ENCODE measurements at regions not wholly inside any gene's neighbourhood (a gene's known extent, or its start where the extent isn't known, plus 50 kb on each side); places are given as distances from the start of the nearest gene placed in this dataset.

- ATAC-seq: no peak
- no peak for DNase-seq
- no peaks in the 10 kb centered on the region for H3K36me3 ChIP-seq
- intact Hi-C loops (cut with DNase I): no loop called here
- 47 to 61% methylated on average over 2 of the region's 2 CpGs for WGBS, 2 donors
- H3K27me3 ChIP-seq: no peaks in the 10 kb centered on the region
- no peaks in the 10 kb centered on the region for H3K9me3 ChIP-seq
- no peak for TF ChIP-seq CTCF (IDR thresholded peaks at IDR 0.05)
- FAIRE-seq: no peak
- H3K4me1 ChIP-seq: no peaks in the 10 kb centered on the region
- no peak overlapping the region for H3K27ac ChIP-seq
- H3K4me3 ChIP-seq: no peak overlapping the region
Measured at GRCh38 chr5:4440536-4440935, 699.6 kb upstream of the ADAMTS16 start.

GRCh38 chr5:4442221-4442620 lies 697.9 kb upstream of the ADAMTS16 start:
- no peaks in the 10 kb centered on the region for H3K9me3 ChIP-seq
- no peaks in the 10 kb centered on the region for H3K36me3 ChIP-seq
- H3K27me3 ChIP-seq: no peaks in the 10 kb centered on the region
- DNase-seq (no peak), ATAC-seq (no peak), FAIRE-seq (no peak)
- no peak overlapping the region for H3K27ac ChIP-seq
- no peak for TF ChIP-seq CTCF (IDR thresholded peaks at IDR 0.05)
- WGBS, 2 donors: 61 to 77% methylated on average over 4 of the region's 4 CpGs
- no peak overlapping the region for H3K4me3 ChIP-seq
- intact Hi-C loops (cut with DNase I): no loop called here
- no peaks in the 10 kb centered on the region for H3K4me1 ChIP-seq

DNA sequence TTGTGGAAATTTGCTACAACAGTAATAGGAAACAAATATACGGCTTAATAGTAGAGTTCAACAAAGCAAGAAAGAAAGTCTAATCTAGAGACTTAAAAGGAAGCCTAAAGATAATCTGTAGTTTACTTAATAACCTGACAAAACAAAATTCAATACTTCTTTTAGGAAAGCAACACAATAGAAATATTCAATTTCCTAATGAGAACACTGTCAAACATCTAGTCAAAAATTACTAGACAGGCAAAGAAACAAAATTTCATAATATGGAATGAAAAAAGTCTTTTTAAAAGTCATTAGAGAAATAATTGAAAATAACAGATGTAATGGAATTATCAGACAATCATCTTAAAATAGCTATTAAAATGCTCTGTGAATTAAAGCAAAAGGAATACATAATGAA lies 692.5 kb upstream of the ADAMTS16 start:
- H3K4me3 ChIP-seq: no peak overlapping the region
- intact Hi-C loops (cut with DNase I): no loop called here
- 68 to 82% methylated on average over 1 of the region's 1 CpG for WGBS, 2 donors
- no peaks in the 10 kb centered on the region for H3K9me3 ChIP-seq
- ATAC-seq: no peak
- H3K4me1 ChIP-seq: no peaks in the 10 kb centered on the region
- FAIRE-seq: no peak
- H3K36me3 ChIP-seq: no peaks in the 10 kb centered on the region
- no peak for TF ChIP-seq CTCF (IDR thresholded peaks at IDR 0.05)
- DNase-seq: no peak
- no peak overlapping the region for H3K27ac ChIP-seq
- H3K27me3 ChIP-seq: peaks cover 0 to 3% (median 1%) of the 10 kb centered on the region in 4 donors

GRCh38 chr5:4453655-4454054 lies 686.5 kb upstream of the ADAMTS16 start:
- no peaks in the 10 kb centered on the region for H3K4me1 ChIP-seq
- TF ChIP-seq CTCF (IDR thresholded peaks at IDR 0.05): no peak
- no peak overlapping the region for H3K4me3 ChIP-seq
- FAIRE-seq (no peak), DNase-seq (no peak), ATAC-seq (no peak)
- H3K27ac ChIP-seq: no peak overlapping the region
- 36 to 54% methylated on average over 4 of the region's 4 CpGs for WGBS, 2 donors
- H3K27me3 ChIP-seq: no peaks in the 10 kb centered on the region
- no peaks in the 10 kb centered on the region for H3K9me3 ChIP-seq
- no peaks in the 10 kb centered on the region for H3K36me3 ChIP-seq
- intact Hi-C loops (cut with DNase I): no loop called here

GRCh38 chr5:4479426-4479825 lies 660.7 kb upstream of the ADAMTS16 start:
- no peak for TF ChIP-seq CTCF (IDR thresholded peaks at IDR 0.05)
- intact Hi-C loops (cut with DNase I): no loop called here
- Histone ChIP-seq H3K4me1 (no peaks in the 10 kb centered on the region), H3K27ac (no peak overlapping the region), H3K27me3 (no peaks in the 10 kb centered on the region), H3K36me3 (no peaks in the 10 kb centered on the region), H3K9me3 (no peaks in the 10 kb centered on the region), H3K4me3 (no peak overlapping the region)
- ATAC-seq: no peak
- no peak for FAIRE-seq
- 33 to 46% methylated on average over 3 of the region's 3 CpGs for WGBS, 2 donors
- DNase-seq: no peak

Data from pancreas (tissue), 10 donors.